ENCODE measurements at regions not wholly inside any gene's neighbourhood (a gene's known extent, or its start where the extent isn't known, plus 50 kb on each side); places are given as distances from the start of the nearest gene placed in this dataset.

GRCh38 chr15:69934607-69935006 lies 163.1 kb downstream of the TLE3 start:
- Histone ChIP-seq H3K36me3 (ENCODE audit: control insufficient read depth, insufficient read depth, low read length) (no peaks in the 10 kb centered on the region), H3K27ac (ENCODE audit: low read depth, low read length) (no peak overlapping the region), H3K27me3 (ENCODE audit: control insufficient read depth, insufficient read depth, low read length, poor library complexity, severe bottlenecking) (no peaks in the 10 kb centered on the region), H3K4me3 (ENCODE audit: low read length) (no peak overlapping the region), H3K4me1 (ENCODE audit: control insufficient read depth, insufficient read depth, low read length) (peaks cover under 1% of the 10 kb centered on the region), H3K9ac (ENCODE audit: extremely low read depth, low read length, poor library complexity, severe bottlenecking) (no peak overlapping the region), H3K9me3 (ENCODE audit: control insufficient read depth, low read length) (peaks cover 15% of the 10 kb centered on the region)
- Mint-ChIP-seq H3K9me3 (peaks cover 12% of the 10 kb centered on the region), H3K27ac (no peak overlapping the region), H3K27me3 (ENCODE audit: insufficient read depth) (peaks cover 18% of the 10 kb centered on the region), H3K4me1 (peaks cover 3% of the 10 kb centered on the region), H3K36me3 (ENCODE audit: low read depth) (no peaks in the 10 kb centered on the region), H3K4me3 (no peak overlapping the region)
- DNase-seq: no peak
- WGBS, 2 experiments (ENCODE audit: insufficient coverage in 1 of 2, insufficient read length in 1 of 2): 89 to 96% methylated on average over 4 of the region's 4 CpGs
- TF ChIP-seq CTCF (conservative IDR thresholded peaks at IDR 0.05): no peak

GRCh38 chr15:69939513-69940440 lies 157.9 kb downstream of the TLE3 start:
- peaks cover 8% of the 10 kb centered on the region for H3K9me3 Mint-ChIP-seq
- peak; percentile 90 for DNase-seq
- Histone ChIP-seq H3K27me3 (ENCODE audit: control insufficient read depth, insufficient read depth, low read length, poor library complexity, severe bottlenecking) (no peaks in the 10 kb centered on the region), H3K36me3 (ENCODE audit: control insufficient read depth, insufficient read depth, low read length) (no peaks in the 10 kb centered on the region), H3K27ac (ENCODE audit: low read depth, low read length) (no peak overlapping the region), H3K9ac (ENCODE audit: extremely low read depth, low read length, poor library complexity, severe bottlenecking) (no peak overlapping the region), H3K4me1 (ENCODE audit: control insufficient read depth, insufficient read depth, low read length) (peaks cover 6% of the 10 kb centered on the region), H3K4me3 (ENCODE audit: low read length) (no peak overlapping the region), H3K9me3 (ENCODE audit: control insufficient read depth, low read length) (peaks cover 15% of the 10 kb centered on the region)
- peaks cover 5% of the 10 kb centered on the region for H3K27me3 Mint-ChIP-seq (ENCODE audit: insufficient read depth)
- H3K36me3 Mint-ChIP-seq (ENCODE audit: low read depth): no peaks in the 10 kb centered on the region
- H3K27ac Mint-ChIP-seq: no peak overlapping the region
- TF ChIP-seq CTCF (conservative IDR thresholded peaks at IDR 0.05): no peak
- peaks cover 10% of the 10 kb centered on the region for H3K4me1 Mint-ChIP-seq
- 19 to 26% methylated on average over 4 to 7 of the region's 7 CpGs for WGBS, 2 experiments (ENCODE audit: insufficient coverage in 1 of 2, insufficient read length in 1 of 2)
- H3K4me3 Mint-ChIP-seq: no peak overlapping the region

- H3K36me3 Mint-ChIP-seq (ENCODE audit: low read depth): no peaks in the 10 kb centered on the region
- H3K9ac ChIP-seq (ENCODE audit: extremely low read depth, low read length, poor library complexity, severe bottlenecking): no peak overlapping the region
- DNase-seq: no peak
- WGBS, 2 experiments (ENCODE audit: insufficient coverage in 1 of 2, insufficient read length in 1 of 2): 92 to 97% methylated on average over 18 to 24 of the region's 24 CpGs
- TF ChIP-seq CTCF (conservative IDR thresholded peaks at IDR 0.05): no peak
- peaks cover 7% of the 10 kb centered on the region for H3K9me3 ChIP-seq (ENCODE audit: control insufficient read depth, low read length)
- H3K36me3 ChIP-seq (ENCODE audit: control insufficient read depth, insufficient read depth, low read length): no peaks in the 10 kb centered on the region
- peaks cover 5% of the 10 kb centered on the region for H3K9me3 Mint-ChIP-seq
- peaks cover 10% of the 10 kb centered on the region for H3K4me1 Mint-ChIP-seq
- no peak overlapping the region for H3K4me3 ChIP-seq (ENCODE audit: low read length)
- H3K27me3 ChIP-seq (ENCODE audit: control insufficient read depth, insufficient read depth, low read length, poor library complexity, severe bottlenecking): no peaks in the 10 kb centered on the region
- H3K27ac ChIP-seq (ENCODE audit: low read depth, low read length): no peak overlapping the region
- H3K4me3 Mint-ChIP-seq: no peak overlapping the region
- peaks cover 6% of the 10 kb centered on the region for H3K4me1 ChIP-seq (ENCODE audit: control insufficient read depth, insufficient read depth, low read length)
- no peak overlapping the region for H3K27ac Mint-ChIP-seq
- H3K27me3 Mint-ChIP-seq (ENCODE audit: insufficient read depth): no peaks in the 10 kb centered on the region
These were observed 157.0 kb downstream of the TLE3 start for GRCh38 chr15:69940441-69941300.

Measured in endodermal cell (in vitro differentiated cells).